H9 (cell line): ENCODE measurements at regions not wholly inside any gene's neighbourhood (a gene's known extent, or its start where the extent isn't known, plus 50 kb on each side); places are given as distances from the start of the nearest gene placed in this dataset.

Experiments
- DNase-seq: peaks from one replicate; pipeline ENCODE4 v3.0.0-alpha.2; 2017
- H2AFZ ChIP-seq: one replicate; pipeline ENCODE4 v1.6.1; 2013; ENCODE audit warnings: mild to moderate bottlenecking, low read length, control low read depth, moderate library complexity
- H2AK5ac ChIP-seq: 2 replicates; pipeline ENCODE4 v1.6.1; 2013; ENCODE audit warnings: low read length, control low read depth, mixed read lengths; ENCODE audit not compliant: insufficient read length
- H2BK120ac ChIP-seq: one replicate; pipeline ENCODE4 v1.6.1; 2013; ENCODE audit warnings: low read depth, mild to moderate bottlenecking, low read length, control low read depth, inconsistent platforms; ENCODE audit not compliant: poor library complexity, severe bottlenecking
- H2BK12ac ChIP-seq: 2 replicates; pipeline ENCODE4 v1.6.1; 2013; ENCODE audit warnings: low read length, control low read depth, mixed read lengths, low read depth; ENCODE audit not compliant: insufficient read length
- H2BK15ac ChIP-seq: 2 replicates; pipeline ENCODE4 v1.6.1; 2013; ENCODE audit warnings: low read depth, low read length, control low read depth
- H2BK20ac ChIP-seq: one replicate; pipeline ENCODE4 v1.6.1; 2013; ENCODE audit warnings: low read depth, mild to moderate bottlenecking, low read length, control low read depth, inconsistent platforms; ENCODE audit not compliant: poor library complexity, severe bottlenecking
- H2BK5ac ChIP-seq: 2 replicates; pipeline ENCODE4 v1.6.1; 2013; ENCODE audit warnings: low read length, control low read depth, mixed read lengths; ENCODE audit not compliant: insufficient read length
- H3K14ac ChIP-seq: 2 replicates; pipeline ENCODE4 v1.6.1; 2013; ENCODE audit warnings: low read length, control low read depth; ENCODE audit not compliant: insufficient read depth
- H3K18ac ChIP-seq: 2 replicates; pipeline ENCODE4 v1.6.1; 2013; ENCODE audit warnings: low read depth, mild to moderate bottlenecking, mixed read lengths, low read length, control low read depth; ENCODE audit not compliant: insufficient read length
- H3K23ac ChIP-seq: 2 replicates; pipeline ENCODE4 v1.6.1; 2013; ENCODE audit warnings: low read length, control low read depth, mixed read lengths, low read depth; ENCODE audit not compliant: insufficient read length
- H3K23me2 ChIP-seq: 2 replicates; pipeline ENCODE4 v1.6.1; 2013; ENCODE audit warnings: low read depth, mild to moderate bottlenecking, mixed read lengths, low read length, control low read depth; ENCODE audit not compliant: insufficient read length, poor library complexity, severe bottlenecking
- H3K27ac ChIP-seq: 2 replicates; pipeline ENCODE4 v1.5.1; 2013; ENCODE audit warnings: low read length, control low read depth, mixed read lengths, low read depth; ENCODE audit not compliant: insufficient read length
- H3K27me3 ChIP-seq: 2 replicates; pipeline ENCODE4 v1.6.1; 2013; ENCODE audit warnings: low read length, control low read depth, inconsistent platforms; ENCODE audit not compliant: insufficient read depth
- H3K4ac ChIP-seq: 2 replicates; pipeline ENCODE4 v1.6.1; 2013; ENCODE audit warnings: low read depth, mild to moderate bottlenecking, control low read depth, inconsistent platforms, low read length, moderate library complexity
- H3K4me1 ChIP-seq: 2 replicates; pipeline ENCODE4 v1.6.1; 2013; ENCODE audit warnings: low read length, control low read depth, inconsistent platforms; ENCODE audit not compliant: insufficient read depth
- H3K4me2 ChIP-seq: 2 replicates; pipeline ENCODE4 v1.6.1; 2013; ENCODE audit warnings: low read length, control low read depth, mixed read lengths; ENCODE audit not compliant: insufficient read length, insufficient read depth
- H3K56ac ChIP-seq: 2 replicates; pipeline ENCODE4 v1.6.1; 2013; ENCODE audit warnings: low read depth, mild to moderate bottlenecking, mixed read lengths, low read length, control low read depth; ENCODE audit not compliant: insufficient read length
- H3K79me1 ChIP-seq: 2 replicates; pipeline ENCODE4 v1.6.1; 2013; ENCODE audit warnings: low read depth, mild to moderate bottlenecking, moderate library complexity, low read length, control low read depth, inconsistent platforms; ENCODE audit not compliant: insufficient read depth, poor library complexity, severe bottlenecking
- H3K79me2 ChIP-seq: 2 replicates; pipeline ENCODE4 v1.6.1; 2013; ENCODE audit warnings: low read length, control low read depth, inconsistent platforms; ENCODE audit not compliant: insufficient read depth
- H3K9ac ChIP-seq: 2 replicates; pipeline ENCODE4 v1.6.1; 2013; ENCODE audit warnings: low read length, control low read depth, mixed read lengths; ENCODE audit not compliant: insufficient read length; ENCODE audit errors: extremely low read depth
- H3K9me3 ChIP-seq: one replicate; pipeline ENCODE4 v1.6.1; 2013; ENCODE audit warnings: low read depth, low read length, inconsistent platforms; ENCODE audit not compliant: control insufficient read depth
- H3T11ph ChIP-seq: one replicate; pipeline ENCODE4 v1.6.1; 2013; ENCODE audit warnings: mild to moderate bottlenecking, low read length, control low read depth, inconsistent platforms
- H4K20me1 ChIP-seq: one replicate; pipeline ENCODE4 v1.6.1; 2013; ENCODE audit not compliant: control insufficient read depth, insufficient read length, insufficient read depth
- H4K5ac ChIP-seq: 2 replicates; pipeline ENCODE4 v1.6.1; 2013; ENCODE audit warnings: low read depth, mild to moderate bottlenecking, mixed read lengths, low read length, control low read depth; ENCODE audit not compliant: insufficient read length
- H4K8ac ChIP-seq: replicated peaks from 2 replicates; pipeline ENCODE4 v1.6.1; 2013; ENCODE audit warnings: low read length, control low read depth, mixed read lengths, low read depth; ENCODE audit not compliant: insufficient read length
- H4K91ac ChIP-seq: 2 replicates; pipeline ENCODE4 v1.6.1; 2013; ENCODE audit warnings: low read depth, mild to moderate bottlenecking, moderate library complexity, mixed read lengths, low read length, control low read depth; ENCODE audit not compliant: insufficient read length
- H3K27ac Mint-ChIP-seq, 3 experiments: 2 replicates in 2 of 3; 3 replicates in 1 of 3; pipeline ENCODE4 v1.8.0; 2020 to 2021; ENCODE audit warnings: mixed read lengths in 3 of 3, mild to moderate bottlenecking in 1 of 3, moderate library complexity in 1 of 3
- H3K27me3 Mint-ChIP-seq: 2 replicates; pipeline ENCODE4 v1.8.0; 2021; ENCODE audit warnings: low read depth, mild to moderate bottlenecking, moderate library complexity, mixed read lengths
- H3K36me3 Mint-ChIP-seq, 3 experiments: 2 replicates in 2 of 3; 3 replicates in 1 of 3; pipeline ENCODE4 v1.8.0; 2020 to 2021; ENCODE audit warnings: low read depth in 3 of 3, mixed read lengths in 3 of 3; ENCODE audit not compliant: insufficient read depth in 1 of 3
- H3K4me1 Mint-ChIP-seq, 2 experiments: 2 replicates each; pipeline ENCODE4 v1.8.0; 2020; ENCODE audit warnings: mixed read lengths in 2 of 2
- H3K4me3 Mint-ChIP-seq, 2 experiments: 2 replicates in 1 of 2; 3 replicates in 1 of 2; pipeline ENCODE4 v1.8.0; 2020 to 2021; ENCODE audit warnings: mild to moderate bottlenecking in 2 of 2, mixed read lengths in 2 of 2, moderate library complexity in 1 of 2
- H3K9me3 Mint-ChIP-seq, 2 experiments: 2 replicates in 1 of 2; 3 replicates in 1 of 2; pipeline ENCODE4 v1.8.0; 2020; ENCODE audit warnings: mild to moderate bottlenecking in 2 of 2, mixed read lengths in 2 of 2, moderate library complexity in 1 of 2
- WGBS: extraction: QIAGEN DNeasy Blood & Tissue Kit; methylation state at CpG from one replicate; pipeline ENCODE4 v1.1.7; 2013; ENCODE audit warnings: missing lambda C conversion rate, low lambda C conversion rate, mixed read lengths; ENCODE audit not compliant: insufficient read length; ENCODE audit errors: extremely low coverage; 5-methylcytosine and 5-hydroxymethylcytosine counted together
- TF ChIP-seq, protein P1 (sequence below): fragments of 200-600 bp; sonication (generic); conservative IDR thresholded peaks from 3 replicates; pipeline ENCODE4 v1.8.0; 2021; ENCODE audit warnings: antibody characterized with exemption, mild to moderate bottlenecking

DNA sequence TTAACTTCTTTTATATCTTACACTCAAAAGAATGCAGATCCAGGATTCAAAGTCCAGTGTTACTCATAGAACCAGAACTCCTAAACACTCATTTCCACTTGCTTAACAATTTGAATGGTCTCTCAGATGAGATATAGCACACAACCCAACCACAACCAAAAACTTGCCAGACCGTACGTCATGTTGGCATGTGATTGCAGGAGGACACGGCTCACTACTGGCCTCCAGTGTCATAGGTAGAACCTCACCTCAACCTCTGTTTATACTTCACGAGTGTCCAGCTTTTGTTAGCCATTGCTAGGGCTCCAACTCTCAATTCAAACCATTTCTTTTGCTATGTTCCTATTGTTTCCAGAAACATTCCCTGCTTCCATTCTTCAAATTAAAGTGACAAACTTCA, 58.5 kb upstream of the PDGFD start:
- no peaks in the 10 kb centered on the region for H3K79me2 ChIP-seq
- no peak overlapping the region for H2AK5ac ChIP-seq
- no peak overlapping the region for H3K14ac ChIP-seq
- H3K4ac ChIP-seq: no peak overlapping the region
- H3K23me2 ChIP-seq: no peaks in the 10 kb centered on the region
- DNase-seq: no peak
- H3K9ac ChIP-seq: no peak overlapping the region
- no peak overlapping the region for H3T11ph ChIP-seq
- no peaks in the 10 kb centered on the region for H4K20me1 ChIP-seq
- H2BK120ac ChIP-seq: no peak overlapping the region
- H2BK15ac ChIP-seq: no peak overlapping the region
- H3K9me3 ChIP-seq: no peaks in the 10 kb centered on the region
- no peak overlapping the region for H2BK5ac ChIP-seq
- TF ChIP-seq, protein P1, sequence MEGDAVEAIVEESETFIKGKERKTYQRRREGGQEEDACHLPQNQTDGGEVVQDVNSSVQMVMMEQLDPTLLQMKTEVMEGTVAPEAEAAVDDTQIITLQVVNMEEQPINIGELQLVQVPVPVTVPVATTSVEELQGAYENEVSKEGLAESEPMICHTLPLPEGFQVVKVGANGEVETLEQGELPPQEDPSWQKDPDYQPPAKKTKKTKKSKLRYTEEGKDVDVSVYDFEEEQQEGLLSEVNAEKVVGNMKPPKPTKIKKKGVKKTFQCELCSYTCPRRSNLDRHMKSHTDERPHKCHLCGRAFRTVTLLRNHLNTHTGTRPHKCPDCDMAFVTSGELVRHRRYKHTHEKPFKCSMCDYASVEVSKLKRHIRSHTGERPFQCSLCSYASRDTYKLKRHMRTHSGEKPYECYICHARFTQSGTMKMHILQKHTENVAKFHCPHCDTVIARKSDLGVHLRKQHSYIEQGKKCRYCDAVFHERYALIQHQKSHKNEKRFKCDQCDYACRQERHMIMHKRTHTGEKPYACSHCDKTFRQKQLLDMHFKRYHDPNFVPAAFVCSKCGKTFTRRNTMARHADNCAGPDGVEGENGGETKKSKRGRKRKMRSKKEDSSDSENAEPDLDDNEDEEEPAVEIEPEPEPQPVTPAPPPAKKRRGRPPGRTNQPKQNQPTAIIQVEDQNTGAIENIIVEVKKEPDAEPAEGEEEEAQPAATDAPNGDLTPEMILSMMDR: no peak
- H3K23ac ChIP-seq: no peak overlapping the region
- H3K27me3 ChIP-seq: no peaks in the 10 kb centered on the region
- no peak overlapping the region for H3K56ac ChIP-seq
- no peaks in the 10 kb centered on the region; a peak in 1 of 7 replicates for H3K36me3 Mint-ChIP-seq
- no peak overlapping the region for H3K18ac ChIP-seq
- H2BK20ac ChIP-seq: no peak overlapping the region
- no peaks in the 10 kb centered on the region for H3K4me1 ChIP-seq
- no peak overlapping the region for H3K4me3 Mint-ChIP-seq
- H4K91ac ChIP-seq: no peak overlapping the region
- H3K27ac ChIP-seq: no peak overlapping the region
- H3K27me3 Mint-ChIP-seq: no peaks in the 10 kb centered on the region
- no peaks in the 10 kb centered on the region for H3K4me1 Mint-ChIP-seq
- H3K4me2 ChIP-seq: no peak overlapping the region
- H2AFZ ChIP-seq: no peak overlapping the region
- no peak overlapping the region for H4K5ac ChIP-seq
- no peak overlapping the region for H3K27ac Mint-ChIP-seq
- no peak overlapping the region for H4K8ac ChIP-seq
- no peak overlapping the region for H2BK12ac ChIP-seq
- no peaks in the 10 kb centered on the region for H3K79me1 ChIP-seq
- WGBS: no CpG with 5 or more reads among the region's 4 CpGs
- peaks cover 2 to 3% of the 10 kb centered on the region in 2 experiments; a peak in 3 of 5 replicates for H3K9me3 Mint-ChIP-seq
